Choroid plexus epithelial cell (primary cell): ENCODE measurements at regions not wholly inside any gene's neighbourhood (a gene's known extent, or its start where the extent isn't known, plus 50 kb on each side); places are given as distances from the start of the nearest gene placed in this dataset.

Source experiments
- DNase-seq: peaks from one replicate; pipeline ENCODE4 v3.0.0-alpha.2; 2010; ENCODE audit warnings: low read depth
- H3K4me3 ChIP-seq: 2 replicates; pipeline ENCODE4 v1.5.1; 2011; ENCODE audit warnings: low read depth, mild to moderate bottlenecking, control low read depth, low read length, moderate library complexity
- TF ChIP-seq, protein P1 (sequence below): conservative IDR thresholded peaks from 2 replicates; pipeline ENCODE4 v1.5.1; 2011; ENCODE audit warnings: low read depth, mild to moderate bottlenecking, control low read depth, inconsistent platforms, low read length, moderate library complexity

DNA sequence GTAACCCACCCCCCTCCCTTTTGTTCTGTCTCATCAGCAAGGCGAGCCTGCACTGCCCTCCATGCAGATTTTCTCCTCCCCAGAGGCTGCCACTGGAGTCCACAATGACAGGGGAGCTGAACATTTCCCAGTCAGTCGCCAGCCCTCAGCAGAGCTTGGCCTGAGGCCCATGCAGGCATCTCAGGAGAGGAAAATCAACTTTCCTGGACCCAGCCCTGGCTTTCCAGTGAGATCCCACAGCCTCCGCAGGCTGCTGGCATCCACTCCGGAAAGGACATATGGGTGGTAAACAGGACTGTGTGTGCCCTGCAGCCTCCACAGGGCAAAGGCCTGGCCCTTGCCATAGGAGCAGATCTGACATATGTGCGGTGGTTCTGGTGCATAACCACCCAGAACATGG, 253.8 kb downstream of the TNS1 start:
- DNase-seq: no peak

DNA sequence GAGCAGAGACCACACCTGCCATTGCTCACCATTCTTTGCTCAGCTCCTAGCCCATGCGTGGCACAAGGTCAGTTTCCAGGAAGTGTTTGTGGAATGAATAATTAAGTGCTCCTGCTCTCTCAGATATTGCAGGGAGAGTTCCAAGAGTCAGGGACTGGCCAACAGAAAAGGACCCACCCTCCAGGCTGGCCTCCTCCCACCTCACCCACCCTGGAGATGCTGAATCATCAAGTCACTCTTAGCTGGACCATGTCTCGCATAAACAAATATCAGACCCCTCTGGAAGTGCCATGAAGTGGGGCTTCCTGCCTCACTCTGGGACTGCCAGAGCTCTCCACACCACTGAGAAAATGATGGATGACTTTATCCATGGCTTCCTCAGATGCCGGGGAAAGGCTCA, 256.0 kb downstream of the TNS1 start:
- H3K4me3 ChIP-seq: no peak overlapping the region
- DNase-seq: peak; percentile 6
- TF ChIP-seq, protein P1, sequence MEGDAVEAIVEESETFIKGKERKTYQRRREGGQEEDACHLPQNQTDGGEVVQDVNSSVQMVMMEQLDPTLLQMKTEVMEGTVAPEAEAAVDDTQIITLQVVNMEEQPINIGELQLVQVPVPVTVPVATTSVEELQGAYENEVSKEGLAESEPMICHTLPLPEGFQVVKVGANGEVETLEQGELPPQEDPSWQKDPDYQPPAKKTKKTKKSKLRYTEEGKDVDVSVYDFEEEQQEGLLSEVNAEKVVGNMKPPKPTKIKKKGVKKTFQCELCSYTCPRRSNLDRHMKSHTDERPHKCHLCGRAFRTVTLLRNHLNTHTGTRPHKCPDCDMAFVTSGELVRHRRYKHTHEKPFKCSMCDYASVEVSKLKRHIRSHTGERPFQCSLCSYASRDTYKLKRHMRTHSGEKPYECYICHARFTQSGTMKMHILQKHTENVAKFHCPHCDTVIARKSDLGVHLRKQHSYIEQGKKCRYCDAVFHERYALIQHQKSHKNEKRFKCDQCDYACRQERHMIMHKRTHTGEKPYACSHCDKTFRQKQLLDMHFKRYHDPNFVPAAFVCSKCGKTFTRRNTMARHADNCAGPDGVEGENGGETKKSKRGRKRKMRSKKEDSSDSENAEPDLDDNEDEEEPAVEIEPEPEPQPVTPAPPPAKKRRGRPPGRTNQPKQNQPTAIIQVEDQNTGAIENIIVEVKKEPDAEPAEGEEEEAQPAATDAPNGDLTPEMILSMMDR: no peak

More for the DNA sequence above, 253.8 kb downstream of the TNS1 start:
- TF ChIP-seq, protein P1: no peak
- H3K4me3 ChIP-seq: no peak overlapping the region

DNA sequence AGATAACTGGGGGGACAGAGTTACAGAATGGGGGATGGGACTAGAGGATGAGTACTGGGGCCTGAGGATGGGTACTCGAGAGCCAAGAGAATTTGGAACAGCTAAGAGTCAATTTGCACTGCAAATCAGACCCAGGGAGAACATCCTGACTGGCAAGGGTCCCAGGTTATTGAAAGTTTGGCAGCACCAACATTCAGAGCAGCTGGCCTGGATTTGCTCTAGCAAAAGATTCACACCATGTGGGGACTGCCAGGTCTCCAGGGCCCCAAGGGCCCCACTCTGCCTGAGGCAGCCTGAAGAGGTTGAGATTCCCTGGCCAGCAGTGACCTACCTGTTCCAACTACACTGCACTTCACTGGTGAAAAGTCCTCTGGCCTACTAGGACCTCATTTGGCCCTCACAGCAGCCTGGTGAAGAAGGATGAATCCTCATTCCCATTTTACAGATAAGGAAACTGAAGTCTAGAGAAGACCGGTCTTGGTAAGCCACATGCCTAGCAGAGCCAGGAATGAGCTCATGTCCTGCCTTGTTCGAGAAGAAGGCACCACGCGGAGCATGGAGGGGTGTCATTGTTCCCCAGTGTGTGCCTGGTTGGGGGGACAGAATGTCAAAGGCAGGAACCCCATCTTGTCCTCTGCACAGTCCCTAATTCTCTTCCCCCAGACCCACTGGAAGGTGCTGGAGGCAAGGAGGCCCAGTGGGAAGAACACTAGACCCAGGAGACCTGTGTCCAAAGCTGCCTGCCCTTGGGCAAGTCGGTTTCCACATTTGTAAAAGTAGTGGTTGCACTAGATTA, 258.6 kb downstream of the TNS1 start:
- no peak overlapping the region for H3K4me3 ChIP-seq
- no peak for DNase-seq
- TF ChIP-seq, protein P1: no peak

DNA sequence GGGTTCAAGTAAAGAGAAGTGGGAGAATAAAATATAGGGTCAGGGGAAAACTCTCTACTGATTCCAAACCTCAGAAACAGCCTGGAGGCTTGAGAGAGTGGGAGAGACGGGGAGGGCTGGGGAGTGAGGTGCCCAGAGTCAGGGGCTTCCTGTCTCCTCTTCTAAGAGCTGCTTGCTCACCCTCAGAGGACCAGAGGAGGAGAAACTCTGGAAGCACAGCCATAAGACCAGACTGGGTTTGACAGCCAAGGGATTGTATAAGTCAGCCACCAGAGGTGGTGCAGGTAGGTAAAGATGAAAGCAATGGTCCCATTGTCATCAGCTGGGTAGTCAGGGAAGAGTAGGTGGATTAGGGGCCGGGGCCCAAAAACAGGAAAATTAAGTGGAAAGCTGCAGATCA, 259.4 kb downstream of the TNS1 start:
- TF ChIP-seq, protein P1: no peak
- no peak overlapping the region for H3K4me3 ChIP-seq
- DNase-seq: no peak

DNA sequence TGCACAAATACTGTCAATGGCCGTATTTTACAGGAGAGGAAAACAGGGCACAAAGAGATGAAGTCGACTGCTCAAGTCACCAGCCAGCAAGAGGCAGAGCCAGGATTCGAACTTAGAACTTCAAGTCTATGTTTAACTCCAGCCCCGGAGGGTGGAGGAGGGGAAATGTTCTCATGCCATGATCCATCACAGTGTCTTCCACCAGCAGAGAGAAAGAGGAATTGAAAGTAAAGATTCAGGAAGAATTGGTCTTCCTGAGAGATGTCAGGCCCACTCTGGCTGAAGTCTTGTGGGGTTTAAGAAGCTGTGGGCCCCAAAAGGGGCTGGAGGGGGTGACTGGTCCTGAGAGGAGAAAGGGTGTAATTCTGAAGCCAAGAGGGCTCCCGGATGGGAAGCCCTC, 260.0 kb downstream of the TNS1 start:
- no peak overlapping the region for H3K4me3 ChIP-seq
- no peak for DNase-seq
- TF ChIP-seq, protein P1: no peak

DNA sequence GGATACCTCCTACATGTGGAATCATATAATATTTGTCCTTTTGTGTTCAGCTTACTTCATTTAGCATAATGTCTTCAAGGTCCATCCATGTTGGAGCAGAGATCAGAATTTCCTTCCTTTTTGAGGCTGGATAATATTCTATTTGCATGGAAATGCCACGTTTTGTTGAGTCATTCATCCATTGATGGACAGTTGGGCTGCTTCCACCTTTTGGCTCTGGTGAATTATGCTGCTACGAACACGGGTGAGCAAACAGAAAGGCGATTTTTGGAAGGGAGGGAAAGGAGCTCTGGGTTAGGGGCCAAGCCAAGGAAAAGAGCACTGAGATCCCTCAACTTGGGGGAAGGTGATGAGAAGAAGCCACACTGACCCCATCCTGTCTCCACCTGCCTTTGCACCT, 260.5 kb downstream of the TNS1 start:
- TF ChIP-seq, protein P1: no peak
- DNase-seq: no peak
- H3K4me3 ChIP-seq: no peak overlapping the region

DNA sequence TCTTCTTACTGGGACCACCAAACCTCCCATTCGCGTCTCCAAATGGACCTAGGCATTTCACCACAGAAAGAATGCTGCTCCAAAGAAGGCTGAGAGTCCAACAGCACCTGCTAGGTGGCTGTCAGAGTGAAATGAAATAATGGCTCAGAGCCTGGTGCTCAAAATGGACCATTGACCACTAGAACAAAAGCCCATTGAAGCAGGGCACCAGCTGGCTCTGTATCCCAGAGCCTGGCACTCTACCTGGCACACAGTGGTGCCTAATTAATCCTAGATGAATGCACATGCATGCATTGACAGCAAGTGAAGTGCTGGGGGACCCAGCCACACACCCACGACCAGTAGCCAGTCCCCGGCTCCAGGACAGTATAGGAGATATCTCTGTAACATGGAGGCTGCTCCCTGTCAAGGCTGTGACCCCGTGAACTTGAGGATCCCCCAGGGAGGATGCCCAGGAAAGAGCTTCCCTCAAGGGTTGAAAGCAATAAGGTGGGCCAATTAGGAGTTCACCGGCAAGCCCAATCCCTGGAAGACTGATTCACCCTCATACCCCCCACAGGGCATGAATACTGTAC, 261.3 kb downstream of the TNS1 start:
- no peak for DNase-seq
- no peak overlapping the region for H3K4me3 ChIP-seq
- TF ChIP-seq, protein P1: no peak
